Mesendoderm (in vitro differentiated cells): ENCODE measurements at regions not wholly inside any gene's neighbourhood (a gene's known extent, or its start where the extent isn't known, plus 50 kb on each side); places are given as distances from the start of the nearest gene placed in this dataset.

Experiments
- DNase-seq: peaks from one replicate; pipeline ENCODE4 v3.0.0; 2013
- H2AK5ac ChIP-seq: 2 replicates; pipeline ENCODE4 v1.6.1; 2013; ENCODE audit warnings: low read length, inconsistent platforms
- H2BK120ac ChIP-seq: 2 replicates; pipeline ENCODE4 v1.6.1; 2013; ENCODE audit warnings: low read depth, mild to moderate bottlenecking, low read length, moderate library complexity, mixed read lengths
- H2BK15ac ChIP-seq: replicated peaks from 2 replicates; pipeline ENCODE4 v1.6.1; 2013; ENCODE audit warnings: low read depth, mild to moderate bottlenecking, moderate library complexity
- H2BK5ac ChIP-seq: 2 replicates; pipeline ENCODE4 v1.6.1; 2013; ENCODE audit warnings: low read length, inconsistent platforms
- H3K18ac ChIP-seq: 2 replicates; pipeline ENCODE4 v1.6.1; 2013; ENCODE audit warnings: mild to moderate bottlenecking, low read length, mixed read lengths
- H3K23ac ChIP-seq: one replicate; pipeline ENCODE4 v1.6.1; 2013; ENCODE audit warnings: low read length
- H3K27ac ChIP-seq: 2 replicates; pipeline ENCODE4 v1.5.1; 2013; ENCODE audit warnings: low read depth, mild to moderate bottlenecking, inconsistent platforms, low read length, moderate library complexity
- H3K27me3 ChIP-seq: 2 replicates; pipeline ENCODE4 v1.6.1; 2013; ENCODE audit warnings: low read length, control low read depth, mild to moderate bottlenecking, inconsistent platforms; ENCODE audit not compliant: insufficient read depth, poor library complexity
- H3K36me3 ChIP-seq: 2 replicates; pipeline ENCODE4 v1.6.1; 2013; ENCODE audit warnings: low read length, inconsistent platforms; ENCODE audit not compliant: control insufficient read depth, insufficient read depth
- H3K4ac ChIP-seq: one replicate; pipeline ENCODE4 v1.6.1; 2013; ENCODE audit warnings: low read depth, mild to moderate bottlenecking, low read length, moderate library complexity
- H3K4me1 ChIP-seq: 2 replicates; pipeline ENCODE4 v1.6.1; 2013; ENCODE audit warnings: low read depth, low read length, inconsistent platforms; ENCODE audit not compliant: control insufficient read depth
- H3K4me2 ChIP-seq: 2 replicates; pipeline ENCODE4 v1.6.1; 2013; ENCODE audit warnings: low read length
- H3K4me3 ChIP-seq: 2 replicates; pipeline ENCODE4 v1.5.1; 2013; ENCODE audit warnings: mild to moderate bottlenecking, low read length
- H3K56ac ChIP-seq: one replicate; pipeline ENCODE4 v1.6.1; 2013; ENCODE audit warnings: low read length
- H3K79me1 ChIP-seq: 2 replicates; pipeline ENCODE4 v1.6.1; 2013; ENCODE audit warnings: low read length, inconsistent platforms
- H3K79me2 ChIP-seq: 2 replicates; pipeline ENCODE4 v1.6.1; 2013; ENCODE audit warnings: mild to moderate bottlenecking, low read length; ENCODE audit not compliant: control insufficient read depth, insufficient read depth
- H3K9ac ChIP-seq: 2 replicates; pipeline ENCODE4 v1.6.1; 2013; ENCODE audit warnings: low read length, inconsistent platforms
- H4K5ac ChIP-seq: one replicate; pipeline ENCODE4 v1.6.1; 2013; ENCODE audit warnings: low read length
- H4K8ac ChIP-seq: one replicate; pipeline ENCODE4 v1.6.1; 2013; ENCODE audit warnings: low read depth, mild to moderate bottlenecking, control low read depth, low read length, moderate library complexity
- whole genome bisulfite sequencing: extraction: QIAGEN DNeasy Blood & Tissue Kit; methylation state at CpG from one replicate; pipeline ENCODE4 v1.1.7; 2013; ENCODE audit warnings: low lambda C conversion rate, missing lambda C conversion rate; ENCODE audit not compliant: insufficient coverage; ENCODE audit errors: extremely low coverage; 5-methylcytosine and 5-hydroxymethylcytosine counted together

DNA sequence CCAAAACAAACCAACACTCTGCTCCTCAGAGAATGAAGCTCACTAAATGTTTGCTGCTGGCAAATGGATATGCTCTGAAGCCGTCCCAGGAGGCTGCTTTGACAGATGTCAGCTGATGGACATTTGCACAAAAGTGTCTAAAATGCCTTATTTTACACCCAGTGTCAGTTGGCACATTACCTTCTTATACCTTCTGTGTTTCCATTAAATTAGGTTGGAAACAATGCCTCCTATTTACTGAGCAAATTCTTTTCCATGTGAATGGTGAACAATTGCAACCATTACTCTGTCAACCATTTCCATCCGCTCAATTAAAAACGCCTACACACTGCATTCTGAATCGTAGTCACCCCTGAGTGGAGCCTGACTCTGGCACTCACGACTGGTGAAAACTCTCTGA lies 1679.9 kb upstream of the FLRT2 start:
- DNase-seq: no peak
- Histone ChIP-seq H3K79me2 (no peaks in the 10 kb centered on the region), H3K23ac (no peak overlapping the region), H2BK120ac (no peak overlapping the region), H2AK5ac (no peak overlapping the region), H3K4me3 (no peak overlapping the region), H3K36me3 (no peaks in the 10 kb centered on the region), H3K27me3 (no peaks in the 10 kb centered on the region), H3K4ac (no peak overlapping the region), H4K8ac (no peak overlapping the region), H3K56ac (no peak overlapping the region), H3K79me1 (no peaks in the 10 kb centered on the region), H2BK15ac (no peak overlapping the region), H3K18ac (no peak overlapping the region), H2BK5ac (no peak overlapping the region), H4K5ac (no peak overlapping the region), H3K9ac (no peak overlapping the region), H3K4me1 (no peaks in the 10 kb centered on the region), H3K27ac (no peak overlapping the region), H3K4me2 (no peak overlapping the region)
- no CpG with 5 or more reads among the region's 5 CpGs for WGBS

GRCh38 chr14:83856334-83856733 lies 1673.6 kb upstream of the FLRT2 start:
- Histone ChIP-seq H3K9ac (no peak overlapping the region), H3K18ac (no peak overlapping the region), H3K4ac (no peak overlapping the region), H4K5ac (no peak overlapping the region), H2AK5ac (no peak overlapping the region), H3K27me3 (no peaks in the 10 kb centered on the region), H2BK5ac (no peak overlapping the region), H3K23ac (no peak overlapping the region), H3K36me3 (no peaks in the 10 kb centered on the region), H3K4me1 (no peaks in the 10 kb centered on the region), H3K79me1 (no peaks in the 10 kb centered on the region), H3K4me2 (no peak overlapping the region), H3K56ac (no peak overlapping the region), H3K27ac (no peak overlapping the region), H2BK120ac (no peak overlapping the region), H2BK15ac (no peak overlapping the region), H4K8ac (no peak overlapping the region), H3K79me2 (no peaks in the 10 kb centered on the region), H3K4me3 (no peak overlapping the region)
- WGBS: no CpG with 5 or more reads among the region's 3 CpGs
- DNase-seq: no peak

- Histone ChIP-seq H3K4ac (no peak overlapping the region), H3K18ac (no peak overlapping the region), H3K4me3 (no peak overlapping the region), H3K27ac (no peak overlapping the region), H4K5ac (no peak overlapping the region), H3K27me3 (no peaks in the 10 kb centered on the region), H2BK15ac (no peak overlapping the region), H2BK120ac (no peak overlapping the region), H3K56ac (no peak overlapping the region), H2BK5ac (no peak overlapping the region), H3K79me1 (no peaks in the 10 kb centered on the region), H3K4me2 (no peak overlapping the region), H3K23ac (no peak overlapping the region), H3K9ac (no peak overlapping the region), H3K4me1 (peaks cover 5% of the 10 kb centered on the region), H3K36me3 (no peaks in the 10 kb centered on the region), H3K79me2 (no peaks in the 10 kb centered on the region), H2AK5ac (no peak overlapping the region), H4K8ac (no peak overlapping the region)
- WGBS: no CpG with 5 or more reads among the region's 5 CpGs
- no peak for DNase-seq
These were observed 1669.3 kb upstream of the FLRT2 start for GRCh38 chr14:83860631-83861155.

DNA sequence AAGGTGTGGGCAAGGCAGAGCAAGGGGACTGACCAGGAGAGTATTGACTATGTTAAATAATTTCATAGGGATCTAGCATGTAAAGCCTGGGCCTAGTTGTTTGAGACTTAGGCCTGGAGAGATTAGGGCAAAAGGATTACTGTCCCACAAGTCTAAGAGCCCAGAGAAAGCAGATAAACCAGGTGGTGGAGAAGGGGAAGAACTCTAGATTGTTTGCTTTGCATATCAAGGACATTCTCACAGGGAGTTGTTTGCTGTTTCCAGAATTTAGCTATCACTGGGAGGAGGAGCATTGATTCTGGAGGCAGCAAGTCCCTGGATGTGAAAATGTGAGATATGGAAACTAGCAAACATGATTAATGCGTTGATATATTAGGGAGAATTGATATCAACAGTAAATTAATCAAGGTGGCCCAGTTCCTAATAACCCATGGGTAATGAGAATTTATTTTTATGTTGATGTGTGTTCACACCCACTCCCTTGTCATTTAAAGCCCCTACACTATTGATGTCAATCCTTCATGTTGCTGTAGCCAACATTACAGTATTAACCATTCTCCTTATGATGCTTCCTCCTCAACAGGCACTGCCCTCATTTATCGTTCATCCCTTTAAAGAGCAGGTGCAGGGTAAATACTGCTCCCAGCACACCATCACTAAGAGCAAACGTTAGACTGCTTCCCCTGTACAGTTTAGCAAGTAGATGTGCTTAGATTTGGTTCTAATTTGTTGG lies 1666.7 kb upstream of the FLRT2 start:
- peak; percentile 80 for DNase-seq
- peaks cover 5% of the 10 kb centered on the region for H3K4me1 ChIP-seq
- no peak overlapping the region for H3K18ac ChIP-seq
- no peak overlapping the region for H3K27ac ChIP-seq
- H3K79me1 ChIP-seq: no peaks in the 10 kb centered on the region
- H2BK15ac ChIP-seq: no peak overlapping the region
- H4K8ac ChIP-seq: no peak overlapping the region
- H2BK5ac ChIP-seq: no peak overlapping the region
- no peaks in the 10 kb centered on the region for H3K79me2 ChIP-seq
- no peak overlapping the region for H3K4me3 ChIP-seq
- no peak overlapping the region for H3K4ac ChIP-seq
- H2AK5ac ChIP-seq: no peak overlapping the region
- H3K27me3 ChIP-seq: no peaks in the 10 kb centered on the region
- no peak overlapping the region for H3K4me2 ChIP-seq
- H3K56ac ChIP-seq: no peak overlapping the region
- H4K5ac ChIP-seq: no peak overlapping the region
- no peak overlapping the region for H3K9ac ChIP-seq
- no peaks in the 10 kb centered on the region for H3K36me3 ChIP-seq
- H2BK120ac ChIP-seq: no peak overlapping the region
- no peak overlapping the region for H3K23ac ChIP-seq
- no CpG with 5 or more reads among the region's 3 CpGs for WGBS

GRCh38 chr14:83864106-83864505 lies 1665.8 kb upstream of the FLRT2 start:
- no peak overlapping the region for H4K8ac ChIP-seq
- H4K5ac ChIP-seq: no peak overlapping the region
- no peak overlapping the region for H3K4ac ChIP-seq
- H3K27ac ChIP-seq: no peak overlapping the region
- no peak overlapping the region for H2BK15ac ChIP-seq
- H3K27me3 ChIP-seq: no peaks in the 10 kb centered on the region
- H3K79me1 ChIP-seq: no peaks in the 10 kb centered on the region
- no peak overlapping the region for H3K4me3 ChIP-seq
- no peaks in the 10 kb centered on the region for H3K79me2 ChIP-seq
- no peak overlapping the region for H2BK5ac ChIP-seq
- H3K56ac ChIP-seq: no peak overlapping the region
- H3K23ac ChIP-seq: no peak overlapping the region
- no peak overlapping the region for H2AK5ac ChIP-seq
- no peaks in the 10 kb centered on the region for H3K36me3 ChIP-seq
- WGBS: no CpG with 5 or more reads among the region's 5 CpGs
- no peak overlapping the region for H3K9ac ChIP-seq
- H2BK120ac ChIP-seq: no peak overlapping the region
- H3K4me1 ChIP-seq: peaks cover 5% of the 10 kb centered on the region
- no peak overlapping the region for H3K4me2 ChIP-seq
- H3K18ac ChIP-seq: no peak overlapping the region
- DNase-seq: no peak
